ENCODE measurements at regions not wholly inside any gene's neighbourhood (a gene's known extent, or its start where the extent isn't known, plus 50 kb on each side); places are given as distances from the start of the nearest gene placed in this dataset.

DNA sequence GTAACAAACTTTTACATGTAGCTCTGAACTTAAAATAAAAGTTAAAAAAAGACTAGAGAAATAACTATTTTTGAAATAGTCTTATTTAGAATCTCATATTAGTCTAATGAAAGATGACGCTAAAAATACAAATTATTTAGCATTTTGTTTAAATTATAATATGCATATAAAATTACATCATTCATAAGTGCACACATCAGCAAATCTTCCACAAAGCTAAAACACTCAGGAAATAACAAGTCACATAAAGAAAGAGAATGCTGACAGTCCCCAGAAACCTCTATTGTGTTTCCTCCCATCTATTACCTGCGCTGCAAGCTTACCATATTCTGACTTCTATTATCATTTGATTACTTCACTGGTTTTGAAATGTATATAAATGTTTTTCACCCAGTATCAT lies 986.9 kb upstream of the SEMA6A start:
- no peak for DNase-seq (ENCODE audit: low spot score in 2 of 2)
- Histone ChIP-seq H3K4me1 (no peaks in the 10 kb centered on the region), H3K4me3 (no peak overlapping the region), H3K27ac (no peak overlapping the region), H3K36me3 (no peaks in the 10 kb centered on the region), H3K27me3 (no peaks in the 10 kb centered on the region), H3K9me3 (no peaks in the 10 kb centered on the region)
- TF ChIP-seq EP300 (IDR thresholded peaks at IDR 0.05) (no peak), POLR2A (IDR thresholded peaks at IDR 0.05) (no peak), POLR2AphosphoS5 (IDR thresholded peaks at IDR 0.05) (no peak)
- TF ChIP-seq, protein P1, sequence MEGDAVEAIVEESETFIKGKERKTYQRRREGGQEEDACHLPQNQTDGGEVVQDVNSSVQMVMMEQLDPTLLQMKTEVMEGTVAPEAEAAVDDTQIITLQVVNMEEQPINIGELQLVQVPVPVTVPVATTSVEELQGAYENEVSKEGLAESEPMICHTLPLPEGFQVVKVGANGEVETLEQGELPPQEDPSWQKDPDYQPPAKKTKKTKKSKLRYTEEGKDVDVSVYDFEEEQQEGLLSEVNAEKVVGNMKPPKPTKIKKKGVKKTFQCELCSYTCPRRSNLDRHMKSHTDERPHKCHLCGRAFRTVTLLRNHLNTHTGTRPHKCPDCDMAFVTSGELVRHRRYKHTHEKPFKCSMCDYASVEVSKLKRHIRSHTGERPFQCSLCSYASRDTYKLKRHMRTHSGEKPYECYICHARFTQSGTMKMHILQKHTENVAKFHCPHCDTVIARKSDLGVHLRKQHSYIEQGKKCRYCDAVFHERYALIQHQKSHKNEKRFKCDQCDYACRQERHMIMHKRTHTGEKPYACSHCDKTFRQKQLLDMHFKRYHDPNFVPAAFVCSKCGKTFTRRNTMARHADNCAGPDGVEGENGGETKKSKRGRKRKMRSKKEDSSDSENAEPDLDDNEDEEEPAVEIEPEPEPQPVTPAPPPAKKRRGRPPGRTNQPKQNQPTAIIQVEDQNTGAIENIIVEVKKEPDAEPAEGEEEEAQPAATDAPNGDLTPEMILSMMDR (IDR thresholded peaks at IDR 0.05): no peak
- 92% methylated on average over 2 of the region's 2 CpGs for WGBS

DNA sequence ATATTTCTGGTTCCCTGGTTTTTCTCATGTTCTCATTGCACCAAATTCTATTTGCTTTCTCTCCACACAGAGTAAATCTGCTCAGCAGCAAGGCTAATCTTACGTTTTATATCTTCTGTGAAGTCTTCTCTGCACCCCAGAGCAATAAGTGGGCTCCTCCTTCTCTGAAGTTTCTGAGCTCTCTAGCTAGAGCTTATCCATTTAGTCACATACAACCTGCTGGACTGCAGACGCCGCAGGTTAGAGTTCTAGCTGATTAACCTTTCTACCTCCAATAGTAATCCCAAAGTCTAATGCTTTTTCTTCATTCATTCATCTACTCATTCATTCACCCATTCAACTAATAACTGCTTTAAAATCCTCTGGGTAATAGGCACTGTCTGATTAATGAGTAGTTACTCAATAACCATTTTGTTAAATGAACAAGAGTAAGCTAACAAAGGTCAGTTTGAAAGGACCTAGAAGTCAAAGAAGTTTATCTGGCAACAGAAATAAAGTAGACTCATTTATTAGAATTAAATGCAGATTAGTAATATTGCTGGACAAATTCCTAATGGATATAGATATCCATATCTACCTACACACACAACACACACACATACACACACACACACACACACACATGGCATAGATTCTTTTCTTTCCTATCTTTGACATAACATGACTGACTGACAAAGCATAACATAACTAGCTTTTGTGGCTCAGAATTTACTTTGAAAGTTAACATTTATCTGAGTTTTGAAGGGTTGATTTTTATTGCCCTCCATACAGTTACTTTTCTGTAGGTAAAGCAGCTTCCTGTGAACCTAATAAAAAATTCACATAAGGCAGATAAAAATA lies 984.6 kb upstream of the SEMA6A start:
- H3K36me3 ChIP-seq: no peaks in the 10 kb centered on the region
- no peak for TF ChIP-seq POLR2AphosphoS5 (IDR thresholded peaks at IDR 0.05)
- no peak for TF ChIP-seq POLR2A (IDR thresholded peaks at IDR 0.05)
- TF ChIP-seq EP300 (IDR thresholded peaks at IDR 0.05): no peak
- TF ChIP-seq, protein P1 (IDR thresholded peaks at IDR 0.05): no peak
- H3K27me3 ChIP-seq: no peaks in the 10 kb centered on the region
- no peaks in the 10 kb centered on the region for H3K9me3 ChIP-seq
- DNase-seq (ENCODE audit: low spot score in 2 of 2): no peak
- H3K4me1 ChIP-seq: no peaks in the 10 kb centered on the region
- no peak overlapping the region for H3K4me3 ChIP-seq
- 82% methylated on average over 3 of the region's 3 CpGs for WGBS
- no peak overlapping the region for H3K27ac ChIP-seq

DNA sequence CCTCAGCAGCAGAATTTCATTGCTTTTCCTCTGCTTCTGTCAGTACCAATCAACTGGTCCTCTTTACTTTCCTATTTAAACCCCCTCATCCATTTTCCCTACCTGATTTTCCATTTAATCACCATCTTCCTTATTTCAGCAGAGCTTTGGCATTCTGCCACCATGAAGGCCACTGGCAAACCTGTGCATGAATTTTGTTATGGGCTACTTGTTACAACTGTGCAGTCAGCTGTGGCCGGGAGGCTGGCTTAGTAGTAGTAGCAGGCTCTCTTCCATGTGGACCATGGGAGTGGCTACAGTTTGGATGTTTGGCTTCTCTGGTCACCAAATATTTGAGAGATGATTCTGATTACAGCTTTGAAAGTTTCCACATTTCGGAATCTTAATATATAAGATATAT lies 976.6 kb upstream of the SEMA6A start:
- no peaks in the 10 kb centered on the region for H3K4me1 ChIP-seq
- DNase-seq (ENCODE audit: low spot score in 2 of 2): no peak
- H3K9me3 ChIP-seq: no peaks in the 10 kb centered on the region
- TF ChIP-seq EP300 (IDR thresholded peaks at IDR 0.05): no peak
- TF ChIP-seq POLR2A (IDR thresholded peaks at IDR 0.05): no peak
- TF ChIP-seq, protein P1 (IDR thresholded peaks at IDR 0.05): no peak
- TF ChIP-seq POLR2AphosphoS5 (IDR thresholded peaks at IDR 0.05): no peak
- WGBS: 79% methylated on average over 2 of the region's 2 CpGs
- H3K36me3 ChIP-seq: no peaks in the 10 kb centered on the region
- no peak overlapping the region for H3K4me3 ChIP-seq
- no peak overlapping the region for H3K27ac ChIP-seq
- no peaks in the 10 kb centered on the region for H3K27me3 ChIP-seq

DNA sequence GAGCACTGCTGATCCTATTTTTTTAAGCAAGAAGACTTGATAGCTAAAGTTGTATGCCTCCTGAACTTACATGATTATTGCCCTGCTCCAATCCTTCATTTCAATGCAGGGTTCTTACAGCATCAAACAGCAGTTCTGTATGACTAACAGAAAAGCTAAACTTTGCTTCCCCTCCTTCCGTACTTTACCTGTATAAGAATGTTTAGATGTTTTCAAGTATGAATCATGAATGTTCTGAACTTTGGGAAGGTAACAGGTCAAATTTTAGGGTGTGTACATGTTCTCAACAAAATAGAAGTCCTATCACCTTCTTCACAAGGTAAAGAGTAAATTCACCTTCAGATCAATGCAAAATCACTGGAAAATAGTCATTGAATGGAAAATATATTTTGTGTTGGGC lies 972.6 kb upstream of the SEMA6A start:
- H3K4me3 ChIP-seq: no peak overlapping the region
- H3K27ac ChIP-seq: no peak overlapping the region
- no peaks in the 10 kb centered on the region for H3K27me3 ChIP-seq
- no peaks in the 10 kb centered on the region for H3K9me3 ChIP-seq
- 59% methylated on average over 1 of the region's 1 CpG for WGBS
- no peaks in the 10 kb centered on the region for H3K4me1 ChIP-seq
- H3K36me3 ChIP-seq: no peaks in the 10 kb centered on the region
- no peak for DNase-seq (ENCODE audit: low spot score in 2 of 2)
- TF ChIP-seq POLR2A (IDR thresholded peaks at IDR 0.05) (no peak), POLR2AphosphoS5 (IDR thresholded peaks at IDR 0.05) (no peak), EP300 (IDR thresholded peaks at IDR 0.05) (no peak)
- TF ChIP-seq, protein P1 (IDR thresholded peaks at IDR 0.05): no peak

DNA sequence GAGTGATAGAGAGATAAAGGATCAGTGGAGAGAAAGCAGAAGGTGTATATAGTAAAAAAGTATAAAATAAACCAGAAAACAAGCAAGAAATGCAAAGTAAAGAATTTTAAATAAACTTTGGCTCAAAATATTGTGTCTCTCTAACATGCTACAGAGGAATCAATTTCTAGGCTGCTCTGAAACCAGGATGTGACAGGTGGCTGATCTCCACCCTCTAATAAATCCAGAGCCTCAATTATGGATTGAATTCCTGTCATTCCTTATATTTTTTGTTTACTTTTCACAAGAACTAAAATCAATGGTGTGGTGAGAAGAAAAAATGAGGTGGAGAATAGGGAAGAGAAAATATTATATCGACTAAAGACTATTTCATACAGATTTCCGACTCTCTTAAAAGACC lies 965.1 kb upstream of the SEMA6A start:
- H3K9me3 ChIP-seq: no peaks in the 10 kb centered on the region
- H3K4me3 ChIP-seq: no peak overlapping the region
- WGBS: 92% methylated on average over 2 of the region's 2 CpGs
- H3K36me3 ChIP-seq: no peaks in the 10 kb centered on the region
- TF ChIP-seq POLR2A (IDR thresholded peaks at IDR 0.05): no peak
- TF ChIP-seq, protein P1 (IDR thresholded peaks at IDR 0.05): no peak
- TF ChIP-seq POLR2AphosphoS5 (IDR thresholded peaks at IDR 0.05): no peak
- TF ChIP-seq EP300 (IDR thresholded peaks at IDR 0.05): no peak
- no peaks in the 10 kb centered on the region for H3K4me1 ChIP-seq
- no peaks in the 10 kb centered on the region for H3K27me3 ChIP-seq
- DNase-seq (ENCODE audit: low spot score in 2 of 2): no peak
- H3K27ac ChIP-seq: no peak overlapping the region
